ENCODE measurements at regions not wholly inside any gene's neighbourhood (a gene's known extent, or its start where the extent isn't known, plus 50 kb on each side); places are given as distances from the start of the nearest gene placed in this dataset.
"Not testable (repeated sequence)": the region's sequence is repeated elsewhere in the genome, so short reads cannot be mapped to it uniquely, and the experiment has no call there.

DNA sequence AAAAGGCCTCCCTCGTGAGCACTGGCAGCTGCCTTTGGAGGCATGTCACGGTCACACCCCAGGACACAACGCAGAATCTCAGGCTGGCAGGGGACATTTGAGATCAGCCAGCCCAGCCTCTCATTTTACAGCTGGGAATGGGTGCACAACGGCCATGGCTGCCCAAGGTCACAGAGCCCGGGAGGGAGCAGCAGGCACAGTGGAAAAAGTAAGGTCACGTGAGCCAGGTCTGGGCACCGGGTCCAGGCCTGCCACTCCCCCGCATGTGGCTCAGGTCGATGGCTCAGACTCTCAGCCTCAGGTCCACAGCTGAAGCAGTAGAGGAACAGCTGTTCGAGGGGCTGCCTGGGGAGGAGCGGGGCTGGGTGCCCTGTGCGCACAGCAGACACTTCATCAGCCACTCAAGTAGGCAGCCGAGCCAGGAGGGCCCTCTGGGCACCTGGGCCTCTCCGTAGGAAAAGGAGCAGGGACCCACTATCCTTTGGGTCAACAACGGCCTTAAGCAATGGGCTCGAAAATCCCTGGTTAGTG, 260.6 kb downstream of the GOLGA6L6 start:
- in situ Hi-C loops (cut with HindIII; ENCODE audit: low pct_unique_long_range_greater_than_20kb, low sequenced_read_pairs): no loop called here
- TF ChIP-seq JUND (IDR thresholded peaks at IDR 0.05; ENCODE audit: low read depth): no peak
- no peak for DNase-seq (ENCODE audit: low read depth in 1 of 2, low spot score in 1 of 2)

DNA sequence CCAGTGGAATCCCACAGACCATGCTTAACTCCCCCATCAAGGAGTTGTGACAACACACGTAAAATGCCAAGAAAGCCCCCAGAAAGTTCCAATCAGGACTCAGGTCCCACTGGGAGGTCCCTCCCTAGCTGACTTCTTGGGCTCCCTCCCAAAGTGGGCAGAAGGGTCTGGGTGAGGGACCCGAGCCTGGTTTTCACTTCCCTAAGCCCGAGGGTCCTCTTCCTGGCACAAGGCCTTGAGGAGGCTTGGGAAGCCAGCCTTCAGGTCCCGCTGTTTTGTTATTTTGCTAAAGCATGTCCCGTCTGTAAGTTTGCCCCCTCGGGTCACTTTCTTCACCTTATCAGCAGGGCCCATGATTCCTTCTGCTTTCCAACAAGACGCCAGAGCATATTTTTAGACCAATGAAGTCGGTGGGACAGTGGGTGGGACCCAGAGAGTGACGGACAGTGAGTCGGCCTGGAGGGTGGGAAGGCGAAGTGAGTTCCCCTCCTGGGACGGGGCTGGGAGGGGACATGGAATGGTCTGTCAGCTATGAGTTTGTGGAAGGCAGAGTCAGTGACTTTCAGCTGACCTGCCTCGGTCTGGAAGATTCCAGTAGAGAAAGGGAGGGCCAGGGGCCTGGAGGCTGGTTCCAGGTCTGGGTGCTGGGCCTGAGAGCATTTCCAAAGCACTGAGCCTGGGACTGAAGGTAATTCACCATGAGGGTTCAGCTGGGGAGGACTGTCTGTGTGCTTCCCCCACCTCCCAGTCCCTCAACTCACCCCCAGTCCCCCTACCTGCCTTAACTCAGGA, 261.3 kb downstream of the GOLGA6L6 start:
- DNase-seq (ENCODE audit: low read depth in 1 of 2, low spot score in 1 of 2); in situ Hi-C loops (cut with HindIII; ENCODE audit: low pct_unique_long_range_greater_than_20kb, low sequenced_read_pairs): not testable (repeated sequence)

DNA sequence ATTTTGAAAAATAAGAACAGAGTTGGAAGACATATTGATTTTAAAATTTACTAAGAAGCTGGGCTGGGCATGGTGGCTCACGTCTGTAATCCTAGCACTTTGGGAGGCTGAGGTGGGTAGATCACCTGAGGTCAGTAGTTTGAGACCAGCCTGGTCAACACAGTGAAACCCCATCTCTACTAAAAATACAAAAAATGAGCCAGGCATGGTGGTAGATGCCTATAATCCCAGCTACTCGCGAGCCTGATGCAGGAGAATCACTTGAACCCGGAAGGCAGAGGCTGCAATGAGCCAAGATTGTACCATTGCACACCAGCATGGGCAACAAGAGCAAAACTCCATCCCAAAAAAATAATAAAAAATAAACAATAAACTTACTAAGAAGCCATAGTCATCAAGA, 262.5 kb downstream of the GOLGA6L6 start:
- in situ Hi-C loops (cut with HindIII; ENCODE audit: low pct_unique_long_range_greater_than_20kb, low sequenced_read_pairs): not testable (repeated sequence)

DNA sequence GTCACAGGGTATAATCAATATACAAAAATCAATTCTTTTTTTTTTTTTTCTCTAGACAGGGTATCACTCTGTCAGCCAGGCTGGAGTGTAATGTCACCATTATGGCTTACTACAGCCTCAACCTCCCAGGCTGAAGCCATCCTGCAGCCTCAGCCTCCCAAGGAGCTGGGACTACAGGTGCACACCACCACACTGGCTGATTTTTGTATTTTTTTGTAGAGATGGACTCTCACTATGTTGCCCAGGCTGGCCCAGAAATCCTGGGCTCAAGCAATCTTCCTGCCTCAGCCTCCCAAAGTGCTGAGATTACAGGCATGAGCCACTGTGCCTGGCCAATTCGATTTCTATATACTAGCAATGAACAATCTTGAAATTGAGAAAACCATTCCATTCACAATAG, 263.2 kb downstream of the GOLGA6L6 start:
- in situ Hi-C loops (cut with HindIII; ENCODE audit: low pct_unique_long_range_greater_than_20kb, low sequenced_read_pairs); DNase-seq (ENCODE audit: low read depth in 1 of 2, low spot score in 1 of 2): not testable (repeated sequence)

More for the DNA sequence above, 262.5 kb downstream of the GOLGA6L6 start:
- not testable (repeated sequence) for DNase-seq (ENCODE audit: low read depth in 1 of 2, low spot score in 1 of 2)

DNA sequence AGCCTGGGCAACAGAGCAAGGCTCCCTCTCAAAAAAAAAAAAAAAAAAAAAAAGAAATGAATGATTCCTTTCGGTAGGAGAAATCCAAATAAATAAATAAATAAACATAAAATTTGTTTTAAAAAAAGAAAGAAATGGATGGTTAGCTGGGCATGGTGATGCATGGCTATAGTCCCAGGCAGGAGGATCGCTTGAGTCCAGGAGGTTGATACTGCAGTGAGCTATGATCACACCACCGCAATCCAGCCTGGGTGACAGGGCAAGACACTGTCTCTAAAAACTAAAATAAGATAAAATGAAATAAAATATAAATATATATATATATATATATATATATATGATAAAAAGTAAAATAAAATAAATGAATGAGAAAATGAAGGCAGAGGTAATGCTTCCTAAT, 264.1 kb downstream of the GOLGA6L6 start:
- in situ Hi-C loops (cut with HindIII; ENCODE audit: low pct_unique_long_range_greater_than_20kb, low sequenced_read_pairs): not testable (repeated sequence)

DNA sequence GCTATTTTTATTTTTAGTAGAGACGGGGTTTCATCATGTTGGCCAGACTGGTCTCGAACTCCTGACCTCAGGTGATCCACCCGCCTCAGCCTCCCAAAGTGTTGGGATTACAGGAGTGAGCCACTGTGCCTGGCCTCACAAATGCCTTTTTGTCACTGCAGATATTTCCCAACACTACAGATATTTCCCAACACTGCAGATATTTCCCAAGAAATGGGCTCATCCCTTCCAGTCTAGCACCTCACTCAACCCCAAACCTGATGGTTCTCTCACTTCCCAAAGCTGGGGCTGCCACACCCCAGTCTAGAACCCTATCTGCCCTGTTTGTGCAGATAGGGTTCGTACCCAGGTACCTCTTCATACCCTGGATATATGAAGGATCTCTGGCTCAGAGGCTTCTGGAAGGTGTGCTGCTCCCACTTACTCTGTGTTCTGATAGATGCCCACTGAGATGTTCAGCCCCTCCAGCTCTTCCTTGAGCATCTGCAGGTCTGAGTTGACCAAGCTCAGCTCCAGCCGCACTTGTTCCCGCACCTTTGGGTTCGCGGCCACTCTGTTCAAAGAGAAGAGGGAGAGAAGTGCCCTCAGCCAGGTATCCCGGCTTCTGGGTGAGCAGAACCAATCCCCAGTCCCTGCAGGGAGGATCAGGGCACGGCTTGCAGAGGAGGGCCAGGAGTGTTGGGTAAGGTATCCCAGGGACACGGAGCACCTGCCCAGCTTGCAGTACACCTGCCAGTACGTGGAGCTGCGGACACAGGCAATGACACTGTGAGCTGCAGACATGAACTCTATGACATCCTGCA, 265.1 kb downstream of the GOLGA6L6 start:
- DNase-seq (ENCODE audit: low read depth in 1 of 2, low spot score in 1 of 2); in situ Hi-C loops (cut with HindIII; ENCODE audit: low pct_unique_long_range_greater_than_20kb, low sequenced_read_pairs): not testable (repeated sequence)

More for the DNA sequence above, 264.1 kb downstream of the GOLGA6L6 start:
- not testable (repeated sequence) for DNase-seq (ENCODE audit: low read depth in 1 of 2, low spot score in 1 of 2)

DNA sequence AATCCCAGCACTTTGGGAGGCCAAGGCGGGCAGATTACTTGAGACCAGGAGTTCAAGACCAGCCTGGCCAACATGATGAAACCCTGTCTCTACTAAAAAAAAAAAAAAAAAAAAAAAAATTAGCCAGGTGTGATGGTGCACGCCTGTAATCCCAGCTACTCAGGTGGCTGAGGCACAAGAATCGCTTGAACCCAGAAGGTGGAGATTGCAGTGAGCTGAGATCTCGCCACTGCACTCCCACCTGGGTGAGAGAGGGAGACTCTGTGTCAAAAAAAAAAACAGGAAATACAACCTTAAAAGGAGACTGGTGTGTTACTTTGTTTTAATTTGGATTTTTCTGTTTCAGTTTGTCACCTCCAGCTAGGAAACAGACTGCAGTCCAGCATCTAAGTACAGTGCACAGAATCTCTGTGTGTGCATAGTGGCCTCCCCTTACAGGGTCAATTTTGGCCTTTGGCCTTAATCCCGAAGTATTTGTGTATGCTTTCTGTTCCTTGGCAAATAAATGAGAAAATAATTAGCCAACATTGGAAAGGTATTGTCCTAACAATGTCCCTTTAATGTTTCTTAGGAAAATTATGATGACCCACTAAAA, 266.1 kb downstream of the GOLGA6L6 start:
- in situ Hi-C loops (cut with HindIII; ENCODE audit: low pct_unique_long_range_greater_than_20kb, low sequenced_read_pairs); DNase-seq (ENCODE audit: low read depth in 1 of 2, low spot score in 1 of 2): not testable (repeated sequence)

DNA sequence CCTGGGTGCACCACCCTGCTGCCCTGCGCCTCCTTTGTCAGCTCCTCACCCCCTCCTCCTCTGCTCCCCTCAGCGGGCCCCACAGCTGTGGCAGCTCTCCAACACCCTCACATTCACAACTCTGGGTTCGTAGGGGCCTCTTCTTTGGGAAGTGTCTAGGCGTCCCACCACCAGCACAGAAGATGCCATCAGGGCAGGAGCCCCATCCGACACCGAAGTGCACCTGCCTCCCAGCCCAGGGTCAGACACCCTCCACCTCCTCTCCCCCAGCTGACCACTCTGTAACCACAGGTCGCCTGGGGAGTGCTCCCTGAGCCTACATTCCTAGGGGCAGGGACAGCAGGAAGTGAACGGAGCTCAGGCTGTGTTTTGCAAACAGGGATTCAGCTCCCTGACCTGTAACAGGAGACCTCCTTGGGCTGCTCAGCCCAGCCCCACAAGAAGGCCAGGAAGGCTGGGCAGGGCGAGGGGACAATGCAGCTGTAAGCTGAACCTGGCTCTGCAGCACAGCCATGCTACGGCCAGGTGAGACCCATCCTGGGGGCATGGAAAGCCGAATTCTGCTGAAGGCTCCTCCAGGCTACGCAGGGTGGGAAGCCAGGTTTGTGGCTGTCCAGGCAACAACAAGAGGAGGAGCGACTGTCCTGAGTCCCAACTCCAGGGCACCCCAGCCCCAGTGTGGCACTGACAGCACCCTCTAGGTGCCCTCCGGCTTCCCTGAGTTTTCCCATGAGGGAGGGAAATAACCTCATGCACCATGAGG, 269.0 kb downstream of the GOLGA6L6 start:
- TF ChIP-seq JUND (IDR thresholded peaks at IDR 0.05; ENCODE audit: low read depth): no peak
- in situ Hi-C loops (cut with HindIII; ENCODE audit: low pct_unique_long_range_greater_than_20kb, low sequenced_read_pairs): no loop called here
- DNase-seq (ENCODE audit: low read depth in 1 of 2, low spot score in 1 of 2): peak in 1 of 2 experiments; percentile 56

DNA sequence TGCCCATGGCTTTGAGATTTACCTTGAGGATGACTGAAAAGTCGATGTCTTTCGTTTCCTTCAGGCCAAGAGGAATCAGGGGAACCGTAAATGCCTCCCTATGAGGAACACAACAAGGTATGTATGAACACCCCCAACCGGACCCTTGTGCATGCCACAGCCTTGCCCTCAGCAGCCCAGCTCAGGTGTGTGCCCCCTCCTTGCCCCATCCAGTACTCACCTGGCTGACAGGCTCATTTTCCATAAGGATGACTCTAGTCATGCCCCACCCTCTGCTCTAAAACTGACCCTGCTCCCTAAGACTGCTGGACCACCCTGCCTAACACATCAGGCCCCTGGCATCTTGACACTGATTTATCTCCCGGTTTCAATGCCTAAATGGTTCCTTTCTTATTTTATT, 270.0 kb downstream of the GOLGA6L6 start:
- DNase-seq (ENCODE audit: low read depth in 1 of 2, low spot score in 1 of 2): no peak
- TF ChIP-seq JUND (IDR thresholded peaks at IDR 0.05; ENCODE audit: low read depth): no peak
- in situ Hi-C loops (cut with HindIII; ENCODE audit: low pct_unique_long_range_greater_than_20kb, low sequenced_read_pairs): no loop called here

DNA sequence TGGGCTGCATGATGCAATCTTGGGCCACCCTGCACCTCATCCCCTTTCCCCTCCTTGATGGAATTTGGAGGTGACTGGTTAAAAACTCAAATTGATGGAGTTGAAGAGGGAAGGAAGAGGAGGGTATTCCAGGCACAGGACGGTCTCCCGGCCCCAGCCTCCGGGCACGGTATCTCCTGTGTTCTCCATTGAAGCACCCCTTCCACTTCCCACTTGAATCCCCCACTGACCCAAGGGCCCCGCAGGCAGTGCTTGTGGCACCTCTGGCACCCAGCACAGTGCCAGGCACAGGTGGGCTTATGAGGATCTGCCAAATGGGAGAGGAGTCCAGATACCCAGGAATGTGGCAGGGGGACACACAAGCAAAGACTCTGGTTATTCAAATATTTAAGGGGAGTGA, 271.6 kb downstream of the GOLGA6L6 start:
- not testable (repeated sequence) for DNase-seq (ENCODE audit: low read depth in 1 of 2, low spot score in 1 of 2)

DNA sequence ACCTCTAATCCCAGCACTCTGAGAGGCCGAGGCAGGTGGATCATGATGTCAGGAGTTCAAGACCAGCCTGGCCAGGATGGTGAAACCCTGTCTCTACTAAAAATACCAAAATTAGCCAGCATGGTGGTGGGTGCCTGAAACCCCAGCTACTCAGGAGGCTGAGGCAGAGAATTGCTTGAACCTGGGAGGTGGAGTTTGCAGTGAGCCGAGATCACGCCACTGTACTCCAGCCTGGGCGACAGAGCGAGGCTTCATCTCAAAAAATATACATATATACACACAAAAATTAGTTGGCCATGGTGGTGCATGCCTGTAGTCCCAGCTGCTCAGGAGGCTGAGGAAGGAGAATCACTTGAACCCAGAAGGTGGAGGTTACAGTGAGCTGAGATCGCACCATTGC, 273.6 kb downstream of the GOLGA6L6 start:
- DNase-seq (ENCODE audit: low read depth in 1 of 2, low spot score in 1 of 2); in situ Hi-C loops (cut with HindIII; ENCODE audit: low pct_unique_long_range_greater_than_20kb, low sequenced_read_pairs): not testable (repeated sequence)

More for the DNA sequence above, 271.6 kb downstream of the GOLGA6L6 start:
- in situ Hi-C loops (cut with HindIII; ENCODE audit: low pct_unique_long_range_greater_than_20kb, low sequenced_read_pairs): not testable (repeated sequence)

DNA sequence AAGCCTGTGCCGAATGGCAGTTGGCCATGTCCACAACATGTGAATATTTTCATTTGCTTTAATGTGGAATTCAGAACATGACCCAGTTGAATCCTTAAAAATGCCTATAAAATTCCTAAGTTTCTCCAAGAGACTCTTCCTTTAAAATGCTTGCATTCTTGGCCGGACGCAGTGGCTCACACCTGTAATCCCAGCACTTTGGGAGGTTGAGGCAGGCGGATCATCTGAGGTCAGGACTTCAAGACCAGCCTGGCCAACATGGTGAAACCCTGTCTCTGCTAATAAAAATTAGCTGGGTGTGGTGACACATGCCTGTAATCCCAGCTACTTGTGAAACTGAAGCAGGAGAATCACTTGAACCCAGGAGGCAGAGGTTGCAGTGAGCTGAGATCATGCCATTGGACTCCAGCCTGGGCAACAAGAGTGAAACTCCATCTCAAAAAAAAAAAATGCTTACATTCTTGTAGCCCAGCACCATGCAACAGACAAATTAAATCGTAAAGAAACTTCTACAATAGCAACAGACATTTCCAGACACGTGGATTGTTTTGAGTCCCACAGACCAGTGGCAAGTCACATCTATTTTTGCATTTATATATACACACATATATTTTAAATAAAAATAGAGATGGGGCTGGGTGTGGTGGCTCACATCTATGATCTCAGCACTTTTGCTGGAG, 274.4 kb downstream of the GOLGA6L6 start:
- in situ Hi-C loops (cut with HindIII; ENCODE audit: low pct_unique_long_range_greater_than_20kb, low sequenced_read_pairs); DNase-seq (ENCODE audit: low read depth in 1 of 2, low spot score in 1 of 2): not testable (repeated sequence)

DNA sequence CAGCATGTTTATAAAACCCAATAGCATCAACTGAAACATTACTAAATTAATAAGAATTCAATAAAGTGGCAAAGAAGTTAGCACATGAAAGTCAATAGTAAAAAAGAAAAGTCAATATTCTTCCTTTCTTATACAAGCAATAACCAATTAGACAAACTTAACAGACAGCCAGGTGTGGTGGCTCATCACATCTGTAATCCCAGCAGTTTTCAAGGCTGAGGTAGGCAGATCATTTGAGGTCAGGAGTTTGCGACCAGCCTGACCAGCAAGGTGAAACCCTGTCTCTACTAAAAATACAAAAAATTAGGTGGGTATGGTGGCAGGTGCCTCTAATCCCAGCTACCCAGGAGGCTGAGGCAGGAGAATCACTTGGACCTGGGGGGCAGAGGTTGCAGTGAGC, 275.9 kb downstream of the GOLGA6L6 start:
- DNase-seq (ENCODE audit: low read depth in 1 of 2, low spot score in 1 of 2); in situ Hi-C loops (cut with HindIII; ENCODE audit: low pct_unique_long_range_greater_than_20kb, low sequenced_read_pairs): not testable (repeated sequence)

DNA sequence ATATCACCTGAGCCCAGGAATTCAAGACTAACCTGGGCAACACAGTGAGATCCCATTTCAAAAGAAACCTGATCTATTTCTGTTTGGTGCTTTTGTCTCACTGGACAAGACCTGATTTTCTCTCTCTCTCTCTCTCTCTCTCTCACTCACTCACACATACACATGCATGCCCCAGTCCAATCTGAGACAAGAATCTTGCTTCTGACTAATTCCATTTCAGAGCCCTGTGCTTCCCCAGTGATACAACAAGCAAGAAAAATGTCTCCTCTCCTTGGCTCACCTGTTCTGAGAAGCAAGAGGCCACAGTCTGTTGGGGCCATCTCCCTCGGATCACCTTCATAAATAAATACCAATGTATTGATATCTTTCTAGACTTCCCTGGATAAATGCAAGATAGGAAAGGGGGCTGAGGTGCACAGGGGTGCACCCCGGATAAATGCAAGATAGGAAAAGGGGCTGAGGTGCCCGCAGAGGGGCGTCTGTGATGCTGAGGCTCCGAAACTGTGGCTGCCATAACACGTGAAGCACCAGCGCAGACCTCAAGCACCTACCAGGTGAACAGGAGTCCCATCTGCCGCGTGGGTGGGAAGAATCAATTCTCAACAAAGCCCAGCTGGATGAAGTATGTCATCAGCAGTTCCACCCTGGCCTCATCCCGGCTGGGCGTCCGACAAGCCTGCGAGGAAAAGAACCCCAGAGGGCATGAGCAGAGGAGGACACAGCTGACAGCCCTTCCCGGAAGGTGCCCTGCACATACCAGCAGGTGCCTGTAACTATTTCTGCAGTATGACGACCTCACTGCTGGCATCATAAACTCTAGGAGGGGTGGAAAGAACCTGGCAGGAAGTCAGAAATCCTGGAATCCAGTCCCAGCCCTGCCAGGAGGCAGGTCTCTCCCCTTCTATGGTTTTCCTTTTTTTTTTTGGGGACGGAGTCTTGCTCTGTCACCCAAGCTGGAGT, 280.0 kb downstream of the GOLGA6L6 start:
- in situ Hi-C loops (cut with HindIII; ENCODE audit: low pct_unique_long_range_greater_than_20kb, low sequenced_read_pairs): not testable (repeated sequence)
- peak in 1 of 2 experiments; percentile 54 for DNase-seq (ENCODE audit: low read depth in 1 of 2, low spot score in 1 of 2)

DNA sequence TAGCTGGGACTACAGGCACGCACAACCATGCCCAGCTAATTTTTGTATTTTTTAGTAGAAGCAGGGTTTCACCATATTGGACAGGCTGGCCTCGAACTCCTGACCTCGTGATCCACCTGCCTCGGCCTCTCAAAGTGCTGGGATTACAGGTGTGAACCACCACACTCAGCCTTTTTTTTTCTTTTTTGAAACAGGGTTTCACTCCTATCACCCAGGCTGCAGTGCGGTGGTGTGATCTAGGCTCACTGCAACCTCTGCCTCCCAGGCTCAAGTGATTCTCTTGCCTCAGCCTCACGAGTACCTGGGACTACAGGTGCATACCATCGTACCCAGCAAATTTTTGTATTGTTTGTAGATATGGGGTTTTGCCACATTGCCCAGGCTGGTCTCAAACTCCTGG, 280.9 kb downstream of the GOLGA6L6 start:
- in situ Hi-C loops (cut with HindIII; ENCODE audit: low pct_unique_long_range_greater_than_20kb, low sequenced_read_pairs): not testable (repeated sequence)

More for the DNA sequence above, 280.9 kb downstream of the GOLGA6L6 start:
- DNase-seq (ENCODE audit: low read depth in 1 of 2, low spot score in 1 of 2): not testable (repeated sequence)
